ENCODE measurements at regions not wholly inside any gene's neighbourhood (a gene's known extent, or its start where the extent isn't known, plus 50 kb on each side); places are given as distances from the start of the nearest gene placed in this dataset.

GRCh38 chr11:21704539-21704938, 488.3 kb upstream of the ANO5 start:
- no peak for TF ChIP-seq POLR2A (IDR thresholded peaks at IDR 0.05; ENCODE audit: low read length)
- no peak for TF ChIP-seq POLR2AphosphoS2 (conservative IDR thresholded peaks at IDR 0.05; ENCODE audit: low read length)
- no peak for TF ChIP-seq CEBPB (IDR thresholded peaks at IDR 0.05)
- no peak for TF ChIP-seq CTCF (IDR thresholded peaks at IDR 0.05)
- no peak for TF ChIP-seq NR3C1 (IDR thresholded peaks at IDR 0.05)
- no peak for TF ChIP-seq MAX (IDR thresholded peaks at IDR 0.05)
- TF ChIP-seq RAD21 (conservative IDR thresholded peaks at IDR 0.05 in 1 of 2, IDR thresholded peaks at IDR 0.05 in 1 of 2): no peak

Data from A549 (cell line).